Erythroblast (primary cell): ENCODE measurements at regions not wholly inside any gene's neighbourhood (a gene's known extent, or its start where the extent isn't known, plus 50 kb on each side); places are given as distances from the start of the nearest gene placed in this dataset.

Source experiments
- GATA1 ChIP-seq: IDR thresholded peaks from 2 replicates; pipeline ENCODE4 v1.6.1; 2011; ENCODE audit warnings: low read depth, mild to moderate bottlenecking, control low read depth, low read length, moderate library complexity
- POLR2A ChIP-seq: IDR thresholded peaks from 2 replicates; pipeline ENCODE4 v1.6.1; 2011; ENCODE audit warnings: mild to moderate bottlenecking, low read length

DNA sequence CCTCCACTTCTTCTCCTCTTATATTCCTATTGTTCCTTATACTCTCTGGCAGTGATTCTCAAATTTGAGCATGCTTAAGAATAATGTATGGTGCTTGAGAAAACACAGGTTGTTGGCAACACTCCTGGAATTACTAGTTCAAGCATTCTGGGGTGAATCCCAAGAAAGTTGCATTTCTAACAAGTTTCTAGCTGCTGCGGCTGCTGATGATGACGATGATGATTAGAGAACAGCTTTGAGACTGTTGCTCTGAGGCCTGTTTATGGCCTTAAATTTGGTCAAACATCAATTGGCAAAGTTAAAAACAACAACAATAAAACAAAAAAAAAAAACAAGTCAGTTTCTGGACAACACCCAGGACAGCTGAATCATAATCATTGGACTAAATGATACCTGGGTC, 961.9 kb downstream of the CDH11 start:
- TF ChIP-seq POLR2A (no peak), GATA1 (no peak)
